GM12878 (cell line): ENCODE measurements at regions not wholly inside any gene's neighbourhood (a gene's known extent, or its start where the extent isn't known, plus 50 kb on each side); places are given as distances from the start of the nearest gene placed in this dataset.

Experiments used
- ATAC-seq: fragments of 200-7000 bp; cut with Tn5 transposase; 3 replicates; pipeline ENCODE4 v1.9.1; 2020; ENCODE audit warnings: mild to moderate bottlenecking, moderate library complexity
- BruUV-seq: library from RNA; stranded (reverse); fragments of 400-500 nt; replicated peaks from 2 replicates; lab custom pipeline; 2021; lab: Mats Ljungman, UMichigan
- CTCF ChIA-PET: fragments of 300-600 bp; sonication (Branson Sonifier 250); formaldehyde crosslinking; extraction: SDS; loops from one replicate; lab custom pipeline; 2021; ENCODE audit warnings: inconsistent platforms; lab: Yijun Ruan, JAX
- POLR2A ChIA-PET: fragments of 350-600 bp; formaldehyde crosslinking; extraction: SDS; loops from one replicate; lab custom pipeline; 2021; ENCODE audit warnings: inconsistent platforms; lab: Charles Lee
- RAD21 ChIA-PET: fragments of 300-600 bp; sonication (Branson Sonifier 250); formaldehyde crosslinking; loops from one replicate; lab custom pipeline; 2023; ENCODE audit warnings: antibody characterized with exemption; ENCODE audit not compliant: unreplicated experiment; lab: Charles Lee
- SMC1A ChIA-PET: fragments of 300-600 bp; sonication (Branson Sonifier 250); formaldehyde crosslinking; loops from one replicate; lab custom pipeline; 2023; ENCODE audit not compliant: unreplicated experiment, uncharacterized antibody; lab: Charles Lee
- DNase-seq: peaks from one replicate; pipeline ENCODE4 v3.0.0-alpha.2; 2011; ENCODE audit warnings: low read depth, low spot score
- FAIRE-seq: peaks from 3 replicates; lab custom pipeline; 2011; peaks lifted over from hg19 to GRCh38; lab: Jason Lieb, UNC
- H2AFZ ChIP-seq: 2 replicates; pipeline ENCODE4 v1.6.0; 2011; ENCODE audit warnings: low read depth, low read length, control low read depth; ENCODE audit not compliant: control insufficient read depth
- H3K27ac ChIP-seq: 2 replicates; pipeline ENCODE4 v1.5.1; 2011; ENCODE audit warnings: control low read depth; ENCODE audit not compliant: control insufficient read depth, insufficient read depth
- H3K27me3 ChIP-seq, 2 experiments: replicated peaks in 1 of 2; 2 replicates each; pipeline versions ENCODE4 v1.6.0 to v1.6.1; 2011; ENCODE audit warnings: low read length in 1 of 2; ENCODE audit not compliant: control insufficient read depth in 2 of 2, insufficient read depth in 2 of 2
- H3K36me3 ChIP-seq, 2 experiments: 2 replicates each; pipeline ENCODE4 v1.5.1; 2011; ENCODE audit warnings: low read length in 1 of 2; ENCODE audit not compliant: control insufficient read depth in 2 of 2, insufficient read depth in 2 of 2
- H3K4me1 ChIP-seq: 2 replicates; pipeline ENCODE4 v1.6.1; 2011; ENCODE audit warnings: mild to moderate bottlenecking, low read length, moderate library complexity, mixed read lengths; ENCODE audit not compliant: control insufficient read depth, insufficient read depth
- H3K4me2 ChIP-seq: 2 replicates; pipeline ENCODE4 v1.6.0; 2011; ENCODE audit warnings: control low read depth; ENCODE audit not compliant: control insufficient read depth, insufficient read depth
- H3K4me3 ChIP-seq: fragments of 200-600 bp; sonication (generic); 2 replicates; pipeline ENCODE4 v1.5.1; 2016
- H3K79me2 ChIP-seq: 2 replicates; pipeline ENCODE4 v1.6.0; 2011; ENCODE audit warnings: low read length; ENCODE audit not compliant: control insufficient read depth, insufficient read depth
- H3K9ac ChIP-seq: 2 replicates; pipeline ENCODE4 v1.8.0; 2011; ENCODE audit warnings: low read length, control low read depth, mixed read lengths; ENCODE audit not compliant: control insufficient read depth, insufficient read depth
- H3K9me3 ChIP-seq: replicated peaks from 3 replicates; pipeline ENCODE4 v1.5.1; 2011; ENCODE audit warnings: mild to moderate bottlenecking, low read length; ENCODE audit not compliant: control insufficient read depth, insufficient read depth
- H4K20me1 ChIP-seq: 2 replicates; pipeline ENCODE4 v1.6.0; 2011; ENCODE audit not compliant: control insufficient read depth, insufficient read depth
- CEBPB ChIP-seq, 2 experiments: fragments of 150-350 bp in 1 of 2; IDR thresholded peaks; 2 replicates each; pipeline ENCODE4 v1.6.1; 2012 to 2014; ENCODE audit warnings: low read depth in 2 of 2, low read length in 2 of 2, borderline replicate concordance in 1 of 2, inconsistent platforms in 1 of 2
- ELK1 ChIP-seq: IDR thresholded peaks from 2 replicates; pipeline ENCODE4 v1.6.1; 2012; ENCODE audit warnings: low read depth, low read length, improper control_type of control experiment
- IKZF1 ChIP-seq: fragments of 450-650 bp; conservative IDR thresholded peaks from 2 replicates; pipeline ENCODE4 v1.6.1; 2017; ENCODE audit warnings: antibody characterized with exemption, mild to moderate bottlenecking
- IKZF2 ChIP-seq, 2 experiments: fragments of 450-650 bp; IDR thresholded peaks; 2 replicates each; pipeline ENCODE4 v1.6.1; 2017; ENCODE audit warnings: mild to moderate bottlenecking in 2 of 2, moderate library complexity in 2 of 2
- KLF5 ChIP-seq: fragments of 450-650 bp; IDR thresholded peaks from 2 replicates; pipeline ENCODE4 v1.6.1; 2014; ENCODE audit warnings: mild to moderate bottlenecking; ENCODE audit not compliant: partially characterized antibody
- RAD21 ChIP-seq: IDR thresholded peaks from 2 replicates; pipeline ENCODE4 v1.6.1; 2011; ENCODE audit warnings: mild to moderate bottlenecking, low read depth, low read length, moderate library complexity; ENCODE audit not compliant: insufficient read depth
- RUNX3 ChIP-seq: IDR thresholded peaks from 2 replicates; pipeline ENCODE4 v1.6.1; 2012; ENCODE audit warnings: low read length, inconsistent platforms
- SMC3 ChIP-seq: IDR thresholded peaks from 2 replicates; pipeline ENCODE4 v1.6.1; 2011; ENCODE audit warnings: low read length, improper control_type of control experiment, borderline replicate concordance
- TCF12 ChIP-seq: IDR thresholded peaks from 2 replicates; pipeline ENCODE4 v1.6.1; 2011; ENCODE audit warnings: low read depth, mild to moderate bottlenecking, low read length
- TCF7 ChIP-seq: IDR thresholded peaks from 2 replicates; pipeline ENCODE4 v1.6.1; 2014; ENCODE audit warnings: antibody characterized with exemption, borderline replicate concordance
- ZSCAN29 ChIP-seq: fragments of 450-650 bp; IDR thresholded peaks from 2 replicates; pipeline ENCODE4 v1.6.1; 2017; ENCODE audit warnings: mild to moderate bottlenecking, moderate library complexity
- whole genome bisulfite sequencing: methylation state at CpG from one replicate; pipeline ENCODE4 v1.1.6; 2016; ENCODE audit warnings: low lambda C conversion rate; ENCODE audit not compliant: insufficient replicate concordance, insufficient coverage; ENCODE audit errors: missing lambda C conversion rate; 5-methylcytosine and 5-hydroxymethylcytosine counted together
- in situ Hi-C: fragments of 300-500 bp; cut with MboI; formaldehyde crosslinking; loops from 9 replicates; pipeline ENCODE4 v1.14.3; 2018; ENCODE audit warnings: mixed read lengths
- intact Hi-C: fragments of 100-400 bp; cut with micrococcal nuclease; formaldehyde crosslinking; loops from one replicate; pipeline ENCODE4 v1.14.2; 2022; ENCODE audit not compliant: unreplicated experiment

GRCh38 chr1:65525266-65526048 is 105.0 kb downstream of the LEPR start (continued):
- no peak for TF ChIP-seq ELK1
- TF ChIP-seq CEBPB (IDR thresholded peaks at IDR 0.05; ENCODE audit: borderline replicate concordance in 1 of 2, low read depth in 2 of 2, low read length in 2 of 2): no peak
- TF ChIP-seq TCF12: no peak

GRCh38 chr1:65526049-65526556 is 105.6 kb downstream of the LEPR start:
- peaks cover 0 to 10% of the 10 kb centered on the region in 2 experiments; a peak in 2 of 4 replicates for H3K27me3 ChIP-seq
- 50% methylated on average over 10 of the region's 10 CpGs for WGBS
- no peak for TF ChIP-seq KLF5
- TF ChIP-seq IKZF2 (IDR thresholded peaks at IDR 0.05): no peak
- no peak for TF ChIP-seq IKZF1
- no peak for TF ChIP-seq RAD21
- TF ChIP-seq ZSCAN29: no peak
- no peak for TF ChIP-seq TCF7
- no peak for TF ChIP-seq SMC3
- TF ChIP-seq RUNX3: no peak
- H3K9me3 ChIP-seq: no peaks in the 10 kb centered on the region
- H4K20me1 ChIP-seq: no peaks in the 10 kb centered on the region
- no peaks in the 10 kb centered on the region for H3K79me2 ChIP-seq
- H3K27ac ChIP-seq: no peak overlapping the region
- no peak for DNase-seq
- H2AFZ ChIP-seq: no peak overlapping the region
- in situ Hi-C loops (no loop called here), intact Hi-C loops (no loop called here)
- ChIA-PET RAD21 (no interaction called here), SMC1A (no interaction called here), CTCF (no interaction called here), POLR2A (no interaction called here)
- no peak for ATAC-seq
- H3K4me3 ChIP-seq: no peak overlapping the region
- H3K9ac ChIP-seq: no peak overlapping the region
- FAIRE-seq: no peak
- no TSS peak for BruUV-seq
- H3K4me1 ChIP-seq: no peaks in the 10 kb centered on the region
- H3K36me3 ChIP-seq: no peaks in the 10 kb centered on the region
- H3K4me2 ChIP-seq: no peak overlapping the region
